AG10803 (cell line): ENCODE measurements at regions not wholly inside any gene's neighbourhood (a gene's known extent, or its start where the extent isn't known, plus 50 kb on each side); places are given as distances from the start of the nearest gene placed in this dataset.

Experiments used
- DNase-seq: peaks from one replicate; pipeline ENCODE4 v3.0.0; 2010; ENCODE audit warnings: low read depth
- H3K4me3 ChIP-seq: 2 replicates; pipeline ENCODE4 v1.5.1; 2011; ENCODE audit warnings: mild to moderate bottlenecking, low read length, control low read depth
- TF ChIP-seq, protein P1 (sequence below): conservative IDR thresholded peaks from 2 replicates; pipeline ENCODE4 v1.5.1; 2011; ENCODE audit warnings: mild to moderate bottlenecking, low read length, control low read depth, inconsistent platforms

DNA sequence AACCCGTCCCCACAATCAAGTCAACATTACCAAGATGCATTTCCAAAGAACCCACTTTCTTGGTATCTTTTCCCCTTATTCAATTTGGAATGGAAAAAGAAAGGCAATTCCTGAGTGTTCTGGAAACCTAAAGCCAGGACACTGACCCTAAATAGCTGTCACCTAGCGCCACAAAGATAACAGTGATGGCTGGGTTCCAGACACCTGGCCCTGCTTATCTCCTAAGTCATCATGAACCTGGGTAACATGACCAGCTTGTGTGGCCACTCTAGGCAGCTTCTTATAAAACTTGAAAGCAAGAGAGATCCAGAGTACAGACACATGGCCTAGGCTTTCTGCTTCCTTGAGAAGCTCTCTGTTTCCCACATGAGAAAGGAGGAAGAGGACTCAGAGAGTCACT is 95.4 kb downstream of the BOD1L2 start:
- no peak overlapping the region for H3K4me3 ChIP-seq
- TF ChIP-seq, protein P1, sequence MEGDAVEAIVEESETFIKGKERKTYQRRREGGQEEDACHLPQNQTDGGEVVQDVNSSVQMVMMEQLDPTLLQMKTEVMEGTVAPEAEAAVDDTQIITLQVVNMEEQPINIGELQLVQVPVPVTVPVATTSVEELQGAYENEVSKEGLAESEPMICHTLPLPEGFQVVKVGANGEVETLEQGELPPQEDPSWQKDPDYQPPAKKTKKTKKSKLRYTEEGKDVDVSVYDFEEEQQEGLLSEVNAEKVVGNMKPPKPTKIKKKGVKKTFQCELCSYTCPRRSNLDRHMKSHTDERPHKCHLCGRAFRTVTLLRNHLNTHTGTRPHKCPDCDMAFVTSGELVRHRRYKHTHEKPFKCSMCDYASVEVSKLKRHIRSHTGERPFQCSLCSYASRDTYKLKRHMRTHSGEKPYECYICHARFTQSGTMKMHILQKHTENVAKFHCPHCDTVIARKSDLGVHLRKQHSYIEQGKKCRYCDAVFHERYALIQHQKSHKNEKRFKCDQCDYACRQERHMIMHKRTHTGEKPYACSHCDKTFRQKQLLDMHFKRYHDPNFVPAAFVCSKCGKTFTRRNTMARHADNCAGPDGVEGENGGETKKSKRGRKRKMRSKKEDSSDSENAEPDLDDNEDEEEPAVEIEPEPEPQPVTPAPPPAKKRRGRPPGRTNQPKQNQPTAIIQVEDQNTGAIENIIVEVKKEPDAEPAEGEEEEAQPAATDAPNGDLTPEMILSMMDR, result no peak
- no peak for DNase-seq

DNA sequence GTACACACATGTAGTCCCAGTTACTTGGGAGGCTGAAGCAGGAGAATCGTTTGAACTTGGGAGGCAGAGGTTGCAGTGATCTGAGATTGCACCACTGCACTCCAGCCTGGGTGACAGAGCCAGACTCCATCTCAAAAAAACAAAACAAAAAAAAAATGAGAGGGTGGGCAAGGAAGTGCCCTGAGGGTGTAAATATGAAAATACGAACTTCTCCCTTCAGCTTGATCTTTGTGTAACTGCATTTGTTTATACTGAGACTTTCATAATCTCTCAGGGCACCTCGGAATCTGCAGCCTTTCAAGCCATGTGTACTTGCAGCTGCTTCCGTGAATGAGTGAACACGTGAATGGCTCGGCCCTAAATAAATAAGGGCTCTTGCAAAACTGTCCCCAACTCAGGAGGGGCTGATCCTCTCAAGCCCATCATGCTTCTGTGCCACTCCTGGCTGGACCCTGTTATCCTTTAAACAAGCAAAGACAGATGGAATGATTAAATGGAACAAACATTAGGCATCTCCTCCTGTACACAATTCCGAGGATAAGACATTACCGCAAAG is 96.8 kb downstream of the BOD1L2 start:
- TF ChIP-seq, protein P1, result no peak
- H3K4me3 ChIP-seq, result no peak overlapping the region
- no peak for DNase-seq

DNA sequence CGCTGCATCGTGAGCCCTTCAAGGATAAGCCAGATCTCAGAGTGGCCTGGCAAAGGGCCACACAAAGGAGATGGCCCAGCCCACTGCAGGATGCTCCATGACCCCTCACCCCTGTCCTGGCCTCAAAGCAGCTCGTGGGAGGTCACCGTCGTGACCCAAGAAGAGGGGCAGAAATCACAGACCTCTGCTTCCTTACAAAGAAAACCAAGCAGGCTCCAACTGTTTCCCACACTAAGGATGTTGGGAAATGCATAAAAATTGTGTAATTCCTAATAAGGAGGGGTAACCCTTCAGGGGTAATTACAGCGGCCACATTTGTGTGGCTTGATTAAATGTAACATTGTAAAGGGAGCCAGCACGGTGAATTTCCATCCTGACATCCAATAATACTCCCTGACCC is 102.3 kb downstream of the BOD1L2 start:
- DNase-seq, result no peak
- no peak overlapping the region for H3K4me3 ChIP-seq
- TF ChIP-seq, protein P1, result no peak

DNA sequence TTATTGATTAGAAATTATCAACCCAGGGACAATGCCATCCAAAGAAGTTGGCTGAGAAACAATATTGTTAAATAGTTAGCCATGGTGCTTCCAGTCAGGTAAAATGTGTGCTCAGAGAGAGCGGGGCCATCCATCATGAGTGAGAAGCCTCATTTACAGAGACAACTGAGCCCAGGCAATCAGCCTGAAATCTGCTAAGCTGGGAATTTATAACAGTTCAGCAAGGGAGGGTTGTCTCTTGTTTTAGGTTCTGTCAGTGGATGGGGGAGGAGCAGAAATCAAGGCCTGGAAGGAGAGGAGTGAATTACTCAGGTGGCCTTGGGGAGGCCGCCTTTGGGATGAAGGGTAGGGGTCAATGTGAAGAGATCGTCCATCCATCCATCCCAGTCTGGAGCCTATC is 102.5 kb upstream of the ST8SIA3 start:
- H3K4me3 ChIP-seq, result no peak overlapping the region
- TF ChIP-seq, protein P1, result no peak
- DNase-seq, result no peak

DNA sequence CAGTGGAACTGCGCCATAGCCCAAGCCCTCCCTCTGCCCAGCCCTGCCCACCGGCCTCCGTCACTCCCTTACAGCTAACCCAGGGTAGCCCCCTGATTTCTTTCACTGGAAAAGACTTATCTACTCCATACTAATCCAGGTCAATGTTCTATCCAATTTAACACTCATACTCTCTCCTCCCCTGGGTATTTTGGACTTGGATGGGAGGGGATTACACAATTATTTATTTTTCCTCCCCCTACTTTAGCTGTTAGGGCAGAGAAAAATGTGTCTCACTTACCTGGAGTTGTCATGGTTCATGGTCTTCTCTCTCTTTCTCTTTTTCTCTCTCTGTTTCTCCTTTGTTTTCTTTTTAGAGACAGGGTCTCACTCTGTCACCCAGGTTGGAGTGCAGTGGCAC is 100.6 kb upstream of the ST8SIA3 start:
- TF ChIP-seq, protein P1, result no peak
- no peak for DNase-seq
- no peak overlapping the region for H3K4me3 ChIP-seq

DNA sequence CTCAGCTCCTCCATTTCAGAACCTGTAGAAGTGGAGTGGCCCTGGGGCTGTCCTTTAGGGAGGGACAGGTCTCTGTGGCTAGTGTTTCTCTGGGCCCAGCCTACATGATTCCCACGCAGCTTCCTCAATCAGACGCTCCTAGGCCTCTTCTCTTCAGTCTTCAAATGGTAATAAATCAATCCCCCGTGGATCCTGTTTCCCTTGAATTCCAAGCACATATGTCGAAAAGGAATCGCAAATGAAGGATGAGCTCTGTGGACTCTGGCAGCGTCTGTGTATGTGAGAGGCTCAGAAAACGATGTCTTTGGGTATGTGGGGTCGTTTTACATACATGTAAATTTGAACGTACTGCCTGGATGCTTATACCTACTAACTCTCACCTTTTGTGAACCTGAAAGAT is 98.5 kb upstream of the ST8SIA3 start:
- DNase-seq, result no peak
- TF ChIP-seq, protein P1, result no peak

DNA sequence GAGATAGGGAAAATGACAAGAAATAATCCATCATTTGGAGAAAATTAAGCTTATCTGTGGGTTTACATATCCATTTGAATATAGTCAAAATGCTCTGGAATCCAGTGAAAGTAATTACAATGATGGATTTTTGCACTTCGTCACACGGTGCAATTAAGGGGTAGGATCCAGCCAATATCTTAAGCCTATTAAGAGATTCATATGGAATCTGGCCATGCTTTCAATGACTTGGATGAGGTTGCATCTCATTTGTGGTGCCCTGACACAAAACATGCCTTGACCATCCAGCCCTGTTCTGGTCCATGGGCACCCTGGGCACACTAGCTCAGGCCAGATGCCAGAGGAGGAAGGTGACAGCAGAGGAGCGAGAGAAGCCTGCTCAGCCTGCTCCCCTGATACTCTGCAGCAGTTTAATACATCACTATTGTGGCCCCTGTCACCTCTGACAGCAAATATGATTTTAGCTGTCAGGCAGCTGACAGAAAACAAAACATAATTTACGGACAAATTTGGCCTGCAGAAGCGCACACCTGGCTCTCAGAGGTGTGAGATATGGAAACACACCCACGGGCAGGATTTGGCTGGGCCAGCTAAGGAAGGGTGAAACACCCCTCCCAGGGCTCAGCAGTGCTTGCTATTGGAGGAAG is 94.1 kb upstream of the ST8SIA3 start:
- no peak overlapping the region for H3K4me3 ChIP-seq
- no peak for DNase-seq
- TF ChIP-seq, protein P1, result no peak

More for the DNA sequence above, 98.5 kb upstream of the ST8SIA3 start:
- H3K4me3 ChIP-seq, result no peak overlapping the region
